IPS-20b (cell line): ENCODE measurements at regions not wholly inside any gene's neighbourhood (a gene's known extent, or its start where the extent isn't known, plus 50 kb on each side); places are given as distances from the start of the nearest gene placed in this dataset.

Source experiments
- H3K27ac ChIP-seq: one replicate; pipeline ENCODE4 v1.5.1; 2013; ENCODE audit warnings: low read length
- H3K27me3 ChIP-seq: 2 replicates; pipeline ENCODE4 v1.6.1; 2013; ENCODE audit warnings: mild to moderate bottlenecking, low read length, inconsistent platforms; ENCODE audit not compliant: insufficient read depth
- H3K36me3 ChIP-seq: 2 replicates; pipeline ENCODE4 v1.6.1; 2013; ENCODE audit warnings: low read depth, mild to moderate bottlenecking, inconsistent platforms, low read length, moderate library complexity; ENCODE audit not compliant: insufficient read depth
- H3K4me1 ChIP-seq: 2 replicates; pipeline ENCODE4 v1.6.1; 2013; ENCODE audit warnings: mild to moderate bottlenecking, control low read depth, inconsistent platforms, low read length, moderate library complexity; ENCODE audit not compliant: insufficient read depth
- H3K4me3 ChIP-seq: 2 replicates; pipeline ENCODE4 v1.5.1; 2013; ENCODE audit warnings: mild to moderate bottlenecking, low read length, inconsistent platforms
- H3K9ac ChIP-seq: 2 replicates; pipeline ENCODE4 v1.6.1; 2013; ENCODE audit warnings: low read depth, mild to moderate bottlenecking, inconsistent platforms, low read length, moderate library complexity
- H3K9me3 ChIP-seq: 2 replicates; pipeline ENCODE4 v1.6.1; 2013; ENCODE audit warnings: mild to moderate bottlenecking, low read depth, low read length, inconsistent platforms; ENCODE audit not compliant: insufficient read depth

DNA sequence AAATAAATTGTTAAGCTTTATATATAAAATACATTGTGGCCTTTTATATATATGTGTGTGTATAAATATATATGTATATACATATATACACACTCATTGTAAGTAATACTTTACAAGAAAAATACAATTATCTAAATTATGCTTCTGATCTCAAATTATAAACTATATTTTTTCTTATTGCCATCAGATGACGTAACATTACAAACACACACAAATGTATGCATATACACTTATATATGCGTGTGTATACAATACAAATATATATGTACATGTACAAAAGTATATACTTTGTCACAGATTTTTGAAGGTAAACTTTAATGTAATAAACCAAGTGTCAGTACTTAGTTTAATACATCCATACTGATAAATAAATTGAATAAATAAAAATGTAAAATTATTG lies 278.9 kb upstream of the LMO3 start:
- no peak overlapping the region for H3K27ac ChIP-seq
- no peaks in the 10 kb centered on the region for H3K9me3 ChIP-seq
- H3K27me3 ChIP-seq: no peaks in the 10 kb centered on the region
- no peaks in the 10 kb centered on the region for H3K36me3 ChIP-seq
- no peak overlapping the region for H3K4me3 ChIP-seq
- no peaks in the 10 kb centered on the region for H3K4me1 ChIP-seq
- H3K9ac ChIP-seq: no peak overlapping the region

DNA sequence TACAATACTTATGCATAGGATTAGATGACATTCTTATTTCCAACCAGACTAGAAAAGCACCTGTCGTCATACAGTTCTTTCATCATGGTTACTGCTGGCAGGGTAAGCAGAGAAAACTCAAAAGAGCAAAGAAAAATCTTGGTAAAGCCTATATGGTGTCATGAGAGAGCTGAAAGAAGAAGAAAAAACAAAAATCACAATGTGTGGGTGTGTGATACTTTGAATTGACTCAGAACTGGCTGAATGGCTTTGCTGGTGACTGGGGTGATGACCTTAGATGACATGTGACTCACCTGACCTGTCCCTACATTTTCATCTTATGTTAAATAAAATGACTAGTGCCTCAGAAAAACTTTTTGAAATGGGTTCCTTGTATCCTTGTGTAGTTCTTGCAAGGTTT lies 278.1 kb upstream of the LMO3 start:
- no peaks in the 10 kb centered on the region for H3K36me3 ChIP-seq
- no peaks in the 10 kb centered on the region for H3K9me3 ChIP-seq
- no peak overlapping the region for H3K9ac ChIP-seq
- H3K27ac ChIP-seq: no peak overlapping the region
- H3K27me3 ChIP-seq: no peaks in the 10 kb centered on the region
- H3K4me3 ChIP-seq: no peak overlapping the region
- no peaks in the 10 kb centered on the region for H3K4me1 ChIP-seq

GRCh38 chr12:16881986-16882570 lies 276.1 kb upstream of the LMO3 start:
- H3K27me3 ChIP-seq: no peaks in the 10 kb centered on the region
- no peak overlapping the region for H3K27ac ChIP-seq
- H3K9ac ChIP-seq: no peak overlapping the region
- no peaks in the 10 kb centered on the region for H3K36me3 ChIP-seq
- no peaks in the 10 kb centered on the region for H3K9me3 ChIP-seq
- H3K4me1 ChIP-seq: no peaks in the 10 kb centered on the region
- H3K4me3 ChIP-seq: no peak overlapping the region

DNA sequence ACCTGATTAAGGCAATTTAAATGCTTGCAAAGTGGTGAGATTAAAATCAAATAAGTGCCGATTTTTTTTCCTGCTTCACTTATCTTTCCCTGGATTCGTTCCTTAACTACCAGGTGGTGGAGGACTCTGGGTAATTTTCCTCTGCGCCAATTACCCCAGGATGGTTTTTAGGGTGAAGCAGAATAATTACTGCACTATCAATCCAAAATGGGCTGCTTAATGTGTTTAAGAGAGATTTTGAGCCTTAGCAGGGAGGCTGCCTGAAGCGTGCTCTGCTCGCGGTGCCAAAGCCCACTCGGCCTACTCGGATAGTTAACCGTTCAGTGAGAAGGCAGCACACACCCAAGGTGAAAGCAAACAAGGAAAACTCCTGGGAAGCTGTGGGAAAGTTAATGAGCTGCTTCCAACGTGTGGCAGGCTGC lies 274.9 kb upstream of the LMO3 start:
- Histone ChIP-seq H3K27me3 (no peaks in the 10 kb centered on the region), H3K4me1 (no peaks in the 10 kb centered on the region), H3K27ac (no peak overlapping the region), H3K4me3 (no peak overlapping the region), H3K9me3 (no peaks in the 10 kb centered on the region), H3K9ac (no peak overlapping the region), H3K36me3 (no peaks in the 10 kb centered on the region)

- Histone ChIP-seq H3K4me1 (no peaks in the 10 kb centered on the region), H3K36me3 (no peaks in the 10 kb centered on the region), H3K9ac (no peak overlapping the region), H3K9me3 (no peaks in the 10 kb centered on the region), H3K27me3 (no peaks in the 10 kb centered on the region), H3K27ac (no peak overlapping the region), H3K4me3 (no peak overlapping the region)
These were observed 264.9 kb upstream of the LMO3 start for GRCh38 chr12:16870845-16871244.

DNA sequence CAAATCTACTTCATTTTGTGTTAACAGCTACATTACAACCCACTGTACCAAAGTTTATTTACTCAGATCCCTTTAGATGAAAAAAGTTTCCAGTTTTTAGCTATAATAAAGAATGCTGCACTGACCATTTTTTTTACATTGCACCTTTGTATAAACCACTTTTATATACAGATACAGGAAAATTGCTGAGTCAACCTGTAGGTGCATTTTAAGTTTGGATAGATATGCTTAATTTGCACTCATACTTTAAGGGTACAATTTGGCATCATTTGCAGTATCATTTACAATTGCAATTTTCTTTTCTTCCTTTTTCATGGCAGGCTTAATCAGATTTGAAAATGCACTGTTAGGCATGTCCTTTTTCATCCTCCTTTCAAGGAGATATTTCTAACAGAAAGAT lies 257.8 kb upstream of the LMO3 start:
- Histone ChIP-seq H3K4me3 (no peak overlapping the region), H3K27me3 (no peaks in the 10 kb centered on the region), H3K9me3 (no peaks in the 10 kb centered on the region), H3K4me1 (no peaks in the 10 kb centered on the region), H3K9ac (no peak overlapping the region), H3K27ac (no peak overlapping the region), H3K36me3 (no peaks in the 10 kb centered on the region)

DNA sequence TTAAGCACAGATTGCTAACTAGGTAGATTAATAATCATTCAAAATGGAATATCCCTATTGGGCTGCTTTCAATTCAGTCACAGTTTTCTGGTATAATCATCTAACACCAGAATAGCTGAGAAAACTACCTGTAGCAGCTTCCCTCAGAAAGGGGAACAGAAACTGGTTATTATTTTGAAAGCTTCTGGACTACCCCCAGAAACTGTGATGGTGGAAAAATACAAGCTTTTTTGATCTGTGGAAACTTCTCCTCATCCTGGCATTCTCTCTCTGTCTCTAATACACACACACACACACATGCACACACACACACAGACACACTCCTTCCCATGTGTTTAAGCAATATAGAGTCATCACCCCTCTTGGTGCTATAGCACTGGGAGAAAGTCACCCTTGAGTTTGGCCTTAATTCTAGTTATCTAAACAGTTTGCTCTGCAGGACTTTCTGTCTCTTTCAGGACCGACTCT lies 251.5 kb upstream of the LMO3 start:
- H3K27me3 ChIP-seq: no peaks in the 10 kb centered on the region
- H3K36me3 ChIP-seq: no peaks in the 10 kb centered on the region
- H3K9ac ChIP-seq: no peak overlapping the region
- no peaks in the 10 kb centered on the region for H3K9me3 ChIP-seq
- H3K27ac ChIP-seq: no peak overlapping the region
- no peaks in the 10 kb centered on the region for H3K4me1 ChIP-seq
- no peak overlapping the region for H3K4me3 ChIP-seq

DNA sequence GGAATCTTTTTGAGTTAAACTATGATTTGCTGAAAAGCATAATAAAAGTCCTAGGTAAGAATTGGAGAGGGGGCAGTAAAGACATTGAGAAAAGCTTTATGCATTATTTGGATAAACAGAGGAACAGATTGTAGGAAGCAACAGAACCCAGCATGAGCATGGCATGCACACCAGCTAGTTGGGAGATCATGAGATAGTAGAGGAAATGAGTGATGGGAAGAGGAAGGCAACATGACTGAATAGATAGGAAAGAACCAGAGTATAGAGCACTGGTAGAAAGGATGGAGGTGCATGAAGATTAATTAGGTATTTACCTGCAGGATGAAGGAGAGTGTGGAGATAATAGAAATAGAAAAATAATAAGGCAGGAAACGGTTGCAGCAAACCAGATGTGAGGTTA lies 248.5 kb upstream of the LMO3 start:
- no peaks in the 10 kb centered on the region for H3K27me3 ChIP-seq
- H3K36me3 ChIP-seq: no peaks in the 10 kb centered on the region
- H3K27ac ChIP-seq: no peak overlapping the region
- H3K9ac ChIP-seq: no peak overlapping the region
- H3K4me1 ChIP-seq: no peaks in the 10 kb centered on the region
- H3K9me3 ChIP-seq: no peaks in the 10 kb centered on the region
- H3K4me3 ChIP-seq: no peak overlapping the region

DNA sequence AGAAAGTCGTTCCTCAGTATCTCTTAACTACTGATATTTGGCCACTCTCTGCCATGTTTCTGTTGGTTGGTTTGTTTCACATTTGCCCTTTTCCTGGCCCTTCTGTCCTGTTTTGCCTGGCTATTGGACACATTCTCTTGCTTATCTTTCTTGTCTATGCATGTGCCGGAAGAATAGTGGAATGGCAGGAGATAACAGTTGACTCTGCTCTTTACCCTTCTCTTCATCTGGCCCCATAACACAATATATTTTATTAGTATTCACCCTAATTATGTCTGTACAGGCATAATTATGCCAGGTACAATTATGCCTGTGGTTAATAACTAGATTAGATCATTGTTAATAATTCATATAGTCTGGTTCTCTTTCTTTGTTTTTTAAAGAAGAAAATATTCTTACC lies 243.5 kb upstream of the LMO3 start:
- no peaks in the 10 kb centered on the region for H3K27me3 ChIP-seq
- no peaks in the 10 kb centered on the region for H3K9me3 ChIP-seq
- H3K9ac ChIP-seq: no peak overlapping the region
- no peaks in the 10 kb centered on the region for H3K4me1 ChIP-seq
- no peaks in the 10 kb centered on the region for H3K36me3 ChIP-seq
- no peak overlapping the region for H3K27ac ChIP-seq
- no peak overlapping the region for H3K4me3 ChIP-seq

DNA sequence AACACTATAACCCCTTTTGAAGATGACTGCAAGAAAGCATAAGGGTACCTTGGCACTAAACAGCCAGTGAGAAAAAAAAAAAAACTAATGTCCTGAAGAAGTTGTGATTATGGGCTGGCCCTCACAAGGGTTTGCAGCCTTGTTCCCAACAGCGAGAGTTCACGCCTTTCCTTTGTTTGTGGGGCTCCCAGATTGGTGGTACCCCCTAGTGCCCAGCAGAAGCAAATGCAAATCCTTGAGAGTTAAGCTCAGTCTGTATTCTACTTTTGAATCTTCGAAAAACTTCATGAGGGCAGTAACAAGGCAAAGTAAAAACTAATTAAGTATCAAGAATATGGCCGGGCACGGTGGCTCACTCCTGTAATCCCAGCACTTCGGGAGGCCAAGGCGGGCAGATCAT lies 238.9 kb upstream of the LMO3 start:
- Histone ChIP-seq H3K36me3 (no peaks in the 10 kb centered on the region), H3K9ac (no peak overlapping the region), H3K4me3 (no peak overlapping the region), H3K4me1 (no peaks in the 10 kb centered on the region), H3K9me3 (no peaks in the 10 kb centered on the region), H3K27ac (no peak overlapping the region), H3K27me3 (no peaks in the 10 kb centered on the region)

DNA sequence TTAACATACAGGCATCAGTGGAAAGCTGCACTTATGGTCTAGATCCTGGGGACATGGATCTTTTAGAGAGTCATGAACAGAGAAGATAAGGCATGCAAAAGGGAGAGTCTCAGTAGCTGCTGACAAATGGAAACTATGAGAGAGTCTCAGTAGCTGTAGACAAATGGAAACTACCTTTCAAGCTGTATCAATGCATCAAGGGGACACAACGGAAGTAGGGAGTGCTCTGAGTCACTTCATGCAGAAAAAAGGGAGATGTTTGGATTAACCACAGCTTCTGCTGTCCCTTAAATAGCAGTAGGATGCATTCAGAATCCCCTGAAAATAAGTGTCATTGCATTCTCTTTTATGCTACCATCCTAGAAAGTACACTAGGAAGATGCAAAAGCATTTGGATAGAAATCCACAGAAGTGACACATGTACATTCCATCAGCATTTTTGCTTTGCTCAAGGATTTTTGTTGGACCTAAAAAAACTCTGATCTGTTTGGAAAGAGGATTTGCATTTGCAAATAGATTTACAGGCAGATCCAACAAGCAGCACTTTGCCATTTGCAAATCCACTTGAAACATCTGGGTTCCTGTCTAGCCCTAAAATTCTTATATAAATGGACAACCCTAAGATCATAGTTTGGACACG lies 227.5 kb upstream of the LMO3 start:
- no peaks in the 10 kb centered on the region for H3K36me3 ChIP-seq
- no peaks in the 10 kb centered on the region for H3K9me3 ChIP-seq
- no peak overlapping the region for H3K4me3 ChIP-seq
- no peak overlapping the region for H3K27ac ChIP-seq
- no peak overlapping the region for H3K9ac ChIP-seq
- peaks cover 16% of the 10 kb centered on the region; the same call in 1 of the 2 replicates for H3K4me1 ChIP-seq
- no peaks in the 10 kb centered on the region for H3K27me3 ChIP-seq

GRCh38 chr12:16828891-16829290 lies 222.9 kb upstream of the LMO3 start:
- Histone ChIP-seq H3K9me3 (no peaks in the 10 kb centered on the region), H3K36me3 (no peaks in the 10 kb centered on the region), H3K4me1 (peaks cover 14% of the 10 kb centered on the region; the same call in 1 of the 2 replicates), H3K27me3 (no peaks in the 10 kb centered on the region), H3K4me3 (peak overlapping the region; percentile 5; the same call in 1 of the 2 replicates), H3K27ac (no peak overlapping the region), H3K9ac (peak overlapping the region; percentile 7; the same call in 1 of the 2 replicates)
